ENCODE measurements at regions not wholly inside any gene's neighbourhood (a gene's known extent, or its start where the extent isn't known, plus 50 kb on each side); places are given as distances from the start of the nearest gene placed in this dataset.

DNA sequence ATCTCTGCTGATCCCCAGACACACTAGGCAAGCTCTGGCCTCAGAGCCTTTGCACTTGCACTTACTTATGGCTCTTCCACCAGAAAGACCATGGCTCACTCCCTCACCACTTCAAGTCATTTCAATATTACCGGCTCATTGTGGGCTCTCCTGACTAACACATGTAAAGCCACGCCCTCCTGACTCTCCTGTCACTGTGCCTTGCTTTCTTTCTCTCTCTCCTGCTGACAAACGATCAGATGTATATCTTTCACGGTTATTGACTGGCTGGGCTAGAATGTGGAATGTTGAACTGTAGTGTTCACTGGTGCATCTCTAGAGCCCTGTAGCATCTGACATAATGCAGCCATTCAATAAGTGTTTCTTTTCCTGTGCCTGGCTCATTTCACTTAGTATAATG, 425.1 kb downstream of the RAB28 start:
- DNase-seq (ENCODE audit: extremely low read depth in 1 of 2, low read depth in 1 of 2) = no peak

- no peak for DNase-seq (ENCODE audit: extremely low read depth in 1 of 2, low read depth in 1 of 2)
Measured at GRCh38 chr4:13056630-13057189, 427.4 kb downstream of the RAB28 start.

GRCh38 chr4:13054420-13054970, 429.6 kb downstream of the RAB28 start:
- no peak for DNase-seq (ENCODE audit: extremely low read depth in 1 of 2, low read depth in 1 of 2)

GRCh38 chr4:13047591-13047990, 436.5 kb downstream of the RAB28 start:
- no peak for DNase-seq (ENCODE audit: extremely low read depth in 1 of 2, low read depth in 1 of 2)

DNA sequence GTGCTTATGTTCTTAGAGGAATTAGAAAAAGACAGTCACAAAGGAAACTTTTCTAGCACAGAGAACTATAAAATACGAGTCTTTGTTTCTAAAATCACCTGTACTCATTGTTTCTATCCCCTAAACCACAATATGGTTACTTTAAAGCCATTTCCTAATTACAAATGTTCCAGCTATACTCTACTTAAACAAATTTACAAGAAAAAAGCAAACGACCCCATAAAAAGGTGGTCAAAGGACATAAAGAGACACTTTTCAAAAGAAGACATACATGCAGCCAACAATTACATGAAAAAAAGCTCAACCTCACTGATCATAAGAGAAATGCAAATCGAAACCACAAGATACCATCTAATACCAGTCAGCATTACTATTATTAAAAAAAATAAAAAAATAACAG, 447.3 kb downstream of the RAB28 start:
- no peak for DNase-seq (ENCODE audit: extremely low read depth in 1 of 2, low read depth in 1 of 2)

DNA sequence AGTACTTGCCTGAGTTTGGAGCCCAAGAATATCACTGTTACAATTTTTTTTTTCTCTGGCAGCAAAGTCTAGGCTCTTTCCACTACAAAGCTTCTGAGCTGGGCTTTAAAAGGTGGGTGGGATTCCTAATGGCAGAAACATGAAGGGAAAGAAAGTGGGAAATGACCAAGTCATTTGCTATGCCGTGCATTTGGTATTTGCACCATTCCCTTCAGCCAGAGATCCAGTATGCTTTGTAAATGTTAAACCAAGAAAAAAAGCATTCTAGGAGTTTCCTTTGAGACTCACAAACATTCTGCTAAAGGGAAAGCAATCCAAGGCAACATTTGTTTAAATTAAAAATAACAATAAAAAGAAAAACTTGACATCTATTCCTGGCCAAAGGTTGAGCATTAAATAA, 451.2 kb downstream of the RAB28 start:
- DNase-seq (ENCODE audit: extremely low read depth in 1 of 2, low read depth in 1 of 2) = no peak

- no peak for DNase-seq (ENCODE audit: extremely low read depth in 1 of 2, low read depth in 1 of 2)
Measured at GRCh38 chr4:13024147-13025105, 459.7 kb downstream of the RAB28 start.

GRCh38 chr4:13007802-13008470, 476.2 kb downstream of the RAB28 start:
- DNase-seq (ENCODE audit: extremely low read depth in 1 of 2, low read depth in 1 of 2) = no peak

DNA sequence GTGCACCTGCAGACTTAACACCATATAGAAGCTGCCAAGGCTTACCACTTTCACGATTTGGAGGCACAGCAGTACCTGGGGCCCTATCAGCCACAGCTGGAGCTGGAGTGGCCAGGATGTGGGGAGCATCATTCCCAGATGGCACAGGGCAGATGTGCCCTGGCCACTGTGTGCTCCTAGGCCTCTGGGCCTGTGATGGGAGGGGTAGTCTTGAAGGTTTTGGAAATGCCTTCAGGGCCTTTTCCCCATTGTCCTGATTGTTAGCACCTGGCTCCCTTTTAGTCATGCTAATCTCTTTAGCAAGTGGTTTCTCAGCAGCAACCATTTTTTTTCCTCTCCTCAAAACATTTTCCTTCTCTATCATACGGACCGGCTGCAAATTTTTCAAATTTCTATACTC, 490.2 kb downstream of the RAB28 start:
- DNase-seq (ENCODE audit: extremely low read depth in 1 of 2, low read depth in 1 of 2) = no peak

DNA sequence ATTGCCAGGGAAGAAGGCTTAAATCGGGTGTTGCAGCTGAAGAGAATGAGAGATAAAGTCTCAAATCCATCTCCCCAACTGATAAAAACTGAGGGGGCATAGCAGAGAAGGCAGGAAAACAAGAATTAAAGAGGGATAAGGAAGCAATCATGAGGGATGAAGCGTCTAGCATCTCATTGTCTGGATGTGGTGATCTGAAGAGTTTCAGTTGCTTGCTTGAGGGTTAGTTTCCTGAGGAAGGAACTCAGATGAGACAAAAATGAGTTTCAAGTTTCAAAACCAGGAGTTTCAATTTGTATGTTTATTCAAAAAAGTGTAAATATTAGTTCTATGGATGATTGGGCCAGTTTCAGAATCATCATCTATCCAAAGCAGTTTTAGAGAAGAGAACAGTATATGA, 496.9 kb downstream of the RAB28 start:
- no peak for DNase-seq (ENCODE audit: extremely low read depth in 1 of 2, low read depth in 1 of 2)

DNA sequence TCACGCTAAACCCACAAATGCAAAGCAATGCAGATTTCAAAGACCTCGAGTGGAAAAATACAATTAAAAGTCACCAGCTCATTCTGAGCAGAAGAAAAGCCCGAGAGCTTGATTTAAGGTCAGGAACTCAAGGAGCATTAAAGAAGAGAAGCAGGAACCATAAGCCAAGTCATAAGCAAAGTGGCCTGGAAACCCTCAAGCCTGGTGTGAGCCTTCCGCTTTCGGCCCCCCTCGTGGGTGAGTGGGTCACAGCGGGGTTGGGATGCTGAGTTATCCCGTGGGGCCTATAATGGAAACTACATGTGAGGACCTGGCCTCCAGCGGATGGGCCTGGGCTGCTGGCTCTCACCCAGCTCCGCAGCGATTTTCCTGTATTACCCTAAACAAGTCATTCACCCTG, 504.3 kb downstream of the RAB28 start:
- DNase-seq (ENCODE audit: extremely low read depth in 1 of 2, low read depth in 1 of 2) = no peak

GRCh38 chr4:12978310-12978709, 505.8 kb downstream of the RAB28 start:
- no peak for DNase-seq (ENCODE audit: extremely low read depth in 1 of 2, low read depth in 1 of 2)

DNA sequence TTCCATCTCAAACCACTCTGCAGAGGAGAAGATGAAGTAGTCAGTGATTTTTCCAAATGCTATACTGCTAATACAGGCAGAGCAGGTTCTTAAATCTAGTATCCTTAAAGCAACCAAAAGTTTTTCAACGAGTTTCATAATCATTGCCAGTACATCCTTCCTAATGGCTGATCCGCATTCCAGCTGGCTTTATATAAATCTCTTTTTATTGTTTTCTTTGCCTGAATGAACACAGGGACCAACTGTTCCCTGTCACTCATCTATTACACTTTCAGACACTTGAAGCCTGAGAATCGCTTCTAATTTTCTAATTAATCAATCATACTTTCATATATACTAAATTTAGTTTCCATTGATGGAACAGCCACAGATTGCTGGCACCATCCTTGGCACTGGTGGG, 508.6 kb downstream of the RAB28 start:
- DNase-seq (ENCODE audit: extremely low read depth in 1 of 2, low read depth in 1 of 2) = no peak

- no peak for DNase-seq (ENCODE audit: extremely low read depth in 1 of 2, low read depth in 1 of 2)
Measured at GRCh38 chr4:12973522-12973921, 510.6 kb downstream of the RAB28 start.

DNA sequence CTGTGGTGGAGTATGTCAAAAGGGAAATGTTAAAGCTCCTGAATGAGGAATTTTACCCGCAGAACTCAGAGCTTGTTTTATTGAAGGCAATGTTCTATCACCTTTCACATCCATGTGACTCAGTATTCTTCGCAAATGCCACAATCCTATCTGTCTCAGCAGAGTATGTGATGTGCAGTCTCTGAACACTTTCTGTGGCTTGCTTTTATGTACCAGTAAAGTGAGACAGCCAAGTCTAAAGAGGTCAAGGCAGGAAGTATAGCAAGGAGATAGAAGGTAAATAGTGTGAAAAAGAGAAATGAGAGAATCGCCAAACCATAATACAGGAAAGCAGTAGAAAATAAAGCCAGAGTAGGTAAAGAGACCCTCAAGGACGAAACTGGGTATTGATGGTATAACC, 515.8 kb downstream of the RAB28 start:
- no peak for DNase-seq (ENCODE audit: extremely low read depth in 1 of 2, low read depth in 1 of 2)

DNA sequence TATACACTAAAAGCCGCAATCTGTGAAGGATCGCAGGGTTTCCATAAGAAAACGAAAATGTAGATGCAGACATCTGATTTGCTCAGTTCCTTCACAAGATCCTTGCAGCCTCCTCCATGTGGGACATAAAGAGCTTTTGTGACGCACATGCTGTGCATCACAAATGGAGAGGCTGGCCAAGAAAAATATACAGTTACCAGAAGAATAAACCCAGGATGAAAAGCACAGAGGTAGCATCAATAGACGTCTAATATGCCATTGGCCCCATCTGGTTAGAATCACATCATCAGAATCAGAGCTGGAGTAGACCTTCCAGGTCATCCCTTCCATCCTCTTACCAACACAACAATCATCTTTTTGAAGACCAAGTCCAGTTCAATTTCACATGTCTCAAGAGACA, 517.4 kb downstream of the RAB28 start:
- no peak for DNase-seq (ENCODE audit: extremely low read depth in 1 of 2, low read depth in 1 of 2)

DNA sequence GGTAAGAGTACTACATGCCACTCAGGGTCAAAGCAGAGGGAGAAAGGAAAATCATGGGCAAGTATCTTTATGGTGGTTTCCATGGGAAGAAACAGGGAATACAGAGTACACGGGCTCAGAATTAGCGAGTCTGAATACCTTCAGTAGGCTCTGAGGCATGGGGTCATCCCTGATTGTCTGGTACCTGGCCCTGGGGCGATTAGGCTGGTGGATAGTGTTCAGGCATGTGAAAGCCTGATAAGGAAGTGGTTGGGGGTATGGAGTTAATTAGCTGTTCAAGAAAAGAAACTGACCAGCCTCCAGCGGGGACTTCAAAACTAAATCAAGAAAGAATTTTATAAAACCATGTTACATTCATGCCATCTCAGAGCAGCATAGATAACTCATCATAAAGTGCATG, 518.8 kb downstream of the RAB28 start:
- DNase-seq (ENCODE audit: extremely low read depth in 1 of 2, low read depth in 1 of 2) = no peak

DNA sequence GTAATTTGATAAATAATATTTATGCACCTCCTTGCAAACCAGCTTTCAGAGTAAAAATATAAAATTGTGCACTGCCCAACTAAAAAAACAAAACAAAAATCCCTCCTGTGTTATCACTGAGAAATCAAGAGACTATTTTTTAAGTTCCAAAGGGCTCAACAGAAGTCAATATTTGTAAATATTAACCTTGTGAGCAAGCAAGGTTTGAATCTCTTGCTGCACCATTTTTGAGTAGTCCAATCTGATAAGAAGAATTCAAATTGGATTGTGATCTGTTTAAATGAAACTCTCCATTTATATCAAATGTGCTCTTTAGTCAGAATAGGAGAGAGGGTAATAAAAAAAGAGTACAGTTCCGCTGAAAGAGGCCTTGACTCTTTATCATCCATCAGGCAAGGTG, 520.2 kb downstream of the RAB28 start:
- no peak for DNase-seq (ENCODE audit: extremely low read depth in 1 of 2, low read depth in 1 of 2)

- no peak for DNase-seq (ENCODE audit: extremely low read depth in 1 of 2, low read depth in 1 of 2)
Measured at GRCh38 chr4:12963291-12963690, 520.8 kb downstream of the RAB28 start.

DNA sequence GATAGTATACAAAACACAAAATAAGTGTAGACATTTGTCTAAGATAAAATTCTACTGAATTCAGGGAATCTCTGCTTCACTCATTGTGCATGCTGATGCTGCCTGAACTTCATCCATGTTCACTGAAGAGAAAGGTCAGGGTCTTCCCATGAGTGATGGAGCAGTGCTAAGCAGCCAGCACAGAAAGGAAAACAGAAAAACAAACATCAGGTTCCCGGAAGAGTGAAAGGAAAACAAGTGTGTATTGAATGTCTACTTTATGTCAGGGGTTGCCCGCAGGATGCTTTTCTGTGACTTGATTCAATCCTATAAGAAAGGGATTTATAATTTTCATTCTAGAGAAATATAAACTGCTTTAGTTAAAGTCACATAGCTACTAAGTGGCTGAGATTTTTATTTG, 522.4 kb downstream of the RAB28 start:
- no peak for DNase-seq (ENCODE audit: extremely low read depth in 1 of 2, low read depth in 1 of 2)

- no peak for DNase-seq (ENCODE audit: extremely low read depth in 1 of 2, low read depth in 1 of 2)
Measured at GRCh38 chr4:12958436-12958835, 525.7 kb downstream of the RAB28 start.

DNA sequence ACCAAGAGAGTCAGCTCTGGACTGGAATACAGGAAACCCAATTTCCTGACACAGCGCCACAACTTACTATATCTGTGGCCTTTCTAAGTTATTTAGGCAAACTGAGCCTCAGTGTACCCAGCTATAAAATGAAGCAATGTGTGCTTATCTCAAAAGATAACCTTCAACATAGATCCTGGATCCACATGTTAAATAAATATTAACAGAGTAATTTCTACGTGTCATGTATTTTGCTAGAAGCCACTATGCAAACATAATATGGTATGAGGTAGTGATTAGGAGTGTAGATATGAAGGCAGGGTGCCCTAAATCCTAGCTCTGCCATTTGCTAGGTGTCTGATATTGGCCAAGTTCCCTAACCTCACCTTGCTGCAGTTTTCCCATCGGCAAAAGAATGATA, 527.0 kb downstream of the RAB28 start:
- no peak for DNase-seq (ENCODE audit: extremely low read depth in 1 of 2, low read depth in 1 of 2)
